GM19463 (cell line): ENCODE measurements at regions not wholly inside any gene's neighbourhood (a gene's known extent, or its start where the extent isn't known, plus 50 kb on each side); places are given as distances from the start of the nearest gene placed in this dataset.

Experiments
- ATAC-seq: cut with Tn5 transposase; IDR thresholded peaks from one replicate; pipeline ENCODE4 v1.9.1; 2021; ENCODE audit warnings: mild to moderate bottlenecking, moderate library complexity; ENCODE audit not compliant: unreplicated experiment

- ATAC-seq, result no peak
Measured at GRCh38 chr22:49364398-49364797, 463.3 kb downstream of the BRD1 start.

GRCh38 chr22:49363526-49364230 is 464.0 kb downstream of the BRD1 start:
- ATAC-seq, result no peak

- no peak for ATAC-seq
Measured at GRCh38 chr22:49362211-49362839, 465.3 kb downstream of the BRD1 start.

GRCh38 chr22:49361164-49361563 is 466.5 kb downstream of the BRD1 start:
- no peak for ATAC-seq

- ATAC-seq, result no peak
Measured at GRCh38 chr22:49360746-49361145, 466.9 kb downstream of the BRD1 start.

- no peak for ATAC-seq
Measured at GRCh38 chr22:49359076-49359475, 468.6 kb downstream of the BRD1 start.

GRCh38 chr22:49357661-49358440 is 469.8 kb downstream of the BRD1 start:
- no peak for ATAC-seq

GRCh38 chr22:49356428-49356827 is 471.2 kb downstream of the BRD1 start:
- ATAC-seq, result no peak

GRCh38 chr22:49355211-49355920 is 472.3 kb downstream of the BRD1 start:
- ATAC-seq, result no peak

- ATAC-seq, result no peak
Measured at GRCh38 chr22:49354516-49355210, 473.0 kb downstream of the BRD1 start.

GRCh38 chr22:49353235-49353634 is 474.4 kb downstream of the BRD1 start:
- no peak for ATAC-seq

GRCh38 chr22:49352361-49353169 is 475.1 kb downstream of the BRD1 start:
- no peak for ATAC-seq

GRCh38 chr22:49351761-49352227 is 475.9 kb downstream of the BRD1 start:
- no peak for ATAC-seq

- no peak for ATAC-seq
Measured at GRCh38 chr22:49350441-49351121, 477.1 kb downstream of the BRD1 start.

GRCh38 chr22:49349841-49350381 is 477.8 kb downstream of the BRD1 start:
- no peak for ATAC-seq

- no peak for ATAC-seq
Measured at GRCh38 chr22:49349181-49349835, 478.4 kb downstream of the BRD1 start.

- ATAC-seq, result no peak
Measured at GRCh38 chr22:49348631-49349030, 479.0 kb downstream of the BRD1 start.

GRCh38 chr22:49347376-49347775 is 480.3 kb downstream of the BRD1 start:
- no peak for ATAC-seq
